ENCODE measurements at regions not wholly inside any gene's neighbourhood (a gene's known extent, or its start where the extent isn't known, plus 50 kb on each side); places are given as distances from the start of the nearest gene placed in this dataset.

DNA sequence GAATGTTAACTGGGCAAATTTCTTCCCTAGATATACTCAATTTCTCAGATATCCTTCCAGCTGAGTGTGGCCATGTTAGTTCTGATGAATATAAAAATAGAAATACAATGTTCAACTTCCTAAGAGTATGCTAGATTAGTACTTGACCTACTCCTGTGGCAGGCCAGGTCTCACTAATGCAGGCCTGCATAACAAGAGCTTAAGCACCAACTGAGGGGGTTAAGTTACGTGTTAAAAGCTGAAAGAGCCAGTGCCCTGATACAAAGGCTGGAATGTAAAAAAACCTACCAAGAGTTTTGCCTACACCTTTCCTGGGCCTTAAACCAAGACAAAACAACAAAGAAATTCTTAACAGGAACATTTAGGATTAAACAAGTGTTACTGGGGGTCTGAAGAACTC lies 102.8 kb downstream of the MRPS30 start:
- H3K4me3 ChIP-seq (ENCODE audit: low read length): no peak overlapping the region
- TF ChIP-seq, protein P1, sequence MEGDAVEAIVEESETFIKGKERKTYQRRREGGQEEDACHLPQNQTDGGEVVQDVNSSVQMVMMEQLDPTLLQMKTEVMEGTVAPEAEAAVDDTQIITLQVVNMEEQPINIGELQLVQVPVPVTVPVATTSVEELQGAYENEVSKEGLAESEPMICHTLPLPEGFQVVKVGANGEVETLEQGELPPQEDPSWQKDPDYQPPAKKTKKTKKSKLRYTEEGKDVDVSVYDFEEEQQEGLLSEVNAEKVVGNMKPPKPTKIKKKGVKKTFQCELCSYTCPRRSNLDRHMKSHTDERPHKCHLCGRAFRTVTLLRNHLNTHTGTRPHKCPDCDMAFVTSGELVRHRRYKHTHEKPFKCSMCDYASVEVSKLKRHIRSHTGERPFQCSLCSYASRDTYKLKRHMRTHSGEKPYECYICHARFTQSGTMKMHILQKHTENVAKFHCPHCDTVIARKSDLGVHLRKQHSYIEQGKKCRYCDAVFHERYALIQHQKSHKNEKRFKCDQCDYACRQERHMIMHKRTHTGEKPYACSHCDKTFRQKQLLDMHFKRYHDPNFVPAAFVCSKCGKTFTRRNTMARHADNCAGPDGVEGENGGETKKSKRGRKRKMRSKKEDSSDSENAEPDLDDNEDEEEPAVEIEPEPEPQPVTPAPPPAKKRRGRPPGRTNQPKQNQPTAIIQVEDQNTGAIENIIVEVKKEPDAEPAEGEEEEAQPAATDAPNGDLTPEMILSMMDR (conservative IDR thresholded peaks at IDR 0.05; ENCODE audit: low read depth, low read length): no peak
- no peak for DNase-seq (ENCODE audit: low read depth)

DNA sequence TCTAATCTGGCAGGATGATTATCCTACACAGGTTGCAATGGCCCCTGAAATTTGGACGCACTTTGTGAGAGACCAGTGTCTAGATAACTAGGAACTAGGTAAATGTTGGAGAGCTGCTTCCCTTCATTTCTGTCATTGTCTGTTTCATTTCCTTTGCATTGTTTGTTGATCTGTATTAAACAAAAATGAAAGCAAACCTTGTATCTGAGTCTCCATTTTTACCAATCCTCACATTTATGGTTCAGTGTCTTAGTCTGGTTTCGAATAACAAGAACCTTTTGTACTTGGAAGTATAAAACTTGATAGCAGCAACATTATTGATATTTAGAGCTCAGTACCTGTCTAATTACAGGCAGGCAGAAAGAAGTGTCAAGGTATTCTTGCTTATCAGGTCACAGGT lies 105.5 kb downstream of the MRPS30 start:
- no peak overlapping the region for H3K4me3 ChIP-seq (ENCODE audit: low read length)
- TF ChIP-seq, protein P1 (conservative IDR thresholded peaks at IDR 0.05; ENCODE audit: low read depth, low read length): no peak
- DNase-seq (ENCODE audit: low read depth): no peak

- DNase-seq (ENCODE audit: low read depth): no peak
- H3K4me3 ChIP-seq (ENCODE audit: low read length): no peak overlapping the region
- TF ChIP-seq, protein P1 (conservative IDR thresholded peaks at IDR 0.05; ENCODE audit: low read depth, low read length): no peak
Measured at GRCh38 chr5:44919560-44919959, 110.8 kb downstream of the MRPS30 start.

DNA sequence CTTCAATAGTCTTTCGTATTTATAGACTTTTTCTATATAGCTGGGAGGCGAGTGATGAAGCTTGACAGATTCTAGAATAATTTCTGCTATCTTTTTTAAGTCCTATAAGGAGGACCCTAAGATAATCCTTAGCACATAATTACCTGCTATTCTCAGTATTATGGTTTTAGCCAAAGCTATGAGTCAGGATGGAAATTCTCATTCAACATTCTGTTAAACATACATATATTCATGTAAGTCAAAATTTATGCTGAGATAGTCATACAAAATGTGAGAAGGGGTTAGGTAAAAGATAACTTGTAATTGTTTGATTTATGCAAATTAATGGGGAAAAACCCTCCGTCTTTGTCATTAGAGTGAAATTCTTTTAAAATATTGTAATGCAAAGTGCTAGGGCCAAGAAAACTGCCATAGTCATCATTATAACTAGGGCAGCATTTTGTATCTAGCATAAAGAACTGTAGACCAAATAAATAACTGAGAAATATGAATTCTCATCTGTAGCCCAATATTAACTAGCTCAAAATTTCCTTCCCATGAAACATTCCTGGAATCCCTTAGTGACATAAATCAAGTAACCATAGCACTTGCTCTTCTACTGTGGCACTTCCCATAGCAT lies 118.5 kb downstream of the MRPS30 start:
- TF ChIP-seq, protein P1 (conservative IDR thresholded peaks at IDR 0.05; ENCODE audit: low read depth, low read length): no peak
- H3K4me3 ChIP-seq (ENCODE audit: low read length): no peak overlapping the region
- DNase-seq (ENCODE audit: low read depth): no peak

GRCh38 chr5:44932922-44933585 lies 124.3 kb downstream of the MRPS30 start:
- no peak for DNase-seq (ENCODE audit: low read depth)
- no peak overlapping the region for H3K4me3 ChIP-seq (ENCODE audit: low read length)
- TF ChIP-seq, protein P1 (conservative IDR thresholded peaks at IDR 0.05; ENCODE audit: low read depth, low read length): no peak

GRCh38 chr5:44933686-44934085 lies 124.9 kb downstream of the MRPS30 start:
- TF ChIP-seq, protein P1 (conservative IDR thresholded peaks at IDR 0.05; ENCODE audit: low read depth, low read length): no peak
- no peak for DNase-seq (ENCODE audit: low read depth)
- H3K4me3 ChIP-seq (ENCODE audit: low read length): no peak overlapping the region

GRCh38 chr5:44935262-44935661 lies 126.5 kb downstream of the MRPS30 start:
- no peak overlapping the region for H3K4me3 ChIP-seq (ENCODE audit: low read length)
- TF ChIP-seq, protein P1 (conservative IDR thresholded peaks at IDR 0.05; ENCODE audit: low read depth, low read length): peak; percentile 67
- DNase-seq (ENCODE audit: low read depth): no peak

All from retinal pigment epithelial cell (primary cell).